SJSA1 (cell line): ENCODE measurements at regions not wholly inside any gene's neighbourhood (a gene's known extent, or its start where the extent isn't known, plus 50 kb on each side); places are given as distances from the start of the nearest gene placed in this dataset.

Experiments used
- DNase-seq, 2 experiments: peaks; one replicate each; pipeline ENCODE4 v3.0.0-alpha.2; 2015 to 2020; ENCODE audit warnings: low spot score in 2 of 2, low read depth in 1 of 2
- H3K27ac ChIP-seq: fragments of 250-450 bp; sonication (Bioruptor Pico); 2 replicates; pipeline ENCODE4 v1.5.1; 2020; ENCODE audit warnings: mild to moderate bottlenecking, moderate library complexity
- H3K27me3 ChIP-seq: fragments of 250-450 bp; sonication (Bioruptor Pico); replicated peaks from 2 replicates; pipeline ENCODE4 v1.5.1; 2020; ENCODE audit warnings: mild to moderate bottlenecking, moderate library complexity
- H3K36me3 ChIP-seq: fragments of 250-450 bp; sonication (Bioruptor Pico); 2 replicates; pipeline ENCODE4 v1.5.1; 2020; ENCODE audit warnings: mild to moderate bottlenecking
- H3K4me1 ChIP-seq: fragments of 250-450 bp; sonication (Bioruptor Pico); replicated peaks from 2 replicates; pipeline ENCODE4 v1.6.1; 2021; ENCODE audit warnings: mild to moderate bottlenecking
- H3K4me3 ChIP-seq: fragments of 250-450 bp; sonication (Bioruptor Pico); 2 replicates; pipeline ENCODE4 v1.5.1; 2020; ENCODE audit warnings: mild to moderate bottlenecking
- H3K9me3 ChIP-seq: fragments of 250-450 bp; sonication (Bioruptor Pico); replicated peaks from 2 replicates; pipeline ENCODE4 v1.5.1; 2020; ENCODE audit warnings: mild to moderate bottlenecking

DNA sequence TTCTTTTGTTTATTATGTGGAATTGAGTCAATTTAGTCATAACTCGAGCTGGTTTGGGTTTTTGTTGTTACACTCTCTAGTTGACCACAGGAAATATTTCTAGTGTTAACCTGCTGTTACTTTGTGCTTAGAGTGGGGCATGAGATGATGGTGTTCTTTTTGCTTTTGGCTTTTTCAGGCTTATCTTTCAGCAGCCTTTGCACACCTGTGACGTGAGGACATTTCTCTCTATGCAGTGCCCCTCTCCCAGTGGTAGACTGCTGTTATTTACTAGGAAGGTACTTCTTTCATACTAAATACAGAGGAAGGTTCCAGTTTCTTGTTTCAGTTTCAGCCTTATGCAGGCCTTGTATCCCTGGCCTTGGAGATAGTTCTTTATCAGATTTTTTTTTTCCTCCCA lies 766.8 kb upstream of the MAN1A1 start:
- no peak for DNase-seq
- Histone ChIP-seq H3K4me3 (no peak overlapping the region), H3K27ac (no peak overlapping the region), H3K9me3 (no peaks in the 10 kb centered on the region), H3K4me1 (no peaks in the 10 kb centered on the region), H3K36me3 (no peaks in the 10 kb centered on the region), H3K27me3 (no peaks in the 10 kb centered on the region)

DNA sequence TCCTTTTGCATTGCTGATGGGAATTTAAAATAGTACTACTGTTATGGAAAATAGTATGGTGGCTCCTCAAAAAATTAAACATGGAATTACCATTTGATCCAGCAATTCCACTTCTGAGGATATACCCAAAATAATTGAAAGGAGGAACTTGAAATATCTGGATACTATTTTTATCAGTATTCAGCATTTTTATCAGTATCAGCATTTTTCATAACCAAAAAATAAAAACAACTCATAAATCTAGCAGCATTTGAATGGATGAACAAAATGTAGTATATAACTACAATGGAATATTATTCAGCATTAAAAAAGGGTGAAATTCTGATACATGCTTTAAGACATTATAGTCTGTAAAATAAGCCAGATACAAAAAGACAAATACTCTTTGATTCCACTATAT lies 763.4 kb upstream of the MAN1A1 start:
- no peaks in the 10 kb centered on the region for H3K36me3 ChIP-seq
- H3K27ac ChIP-seq: no peak overlapping the region
- H3K9me3 ChIP-seq: no peaks in the 10 kb centered on the region
- no peaks in the 10 kb centered on the region for H3K27me3 ChIP-seq
- no peak overlapping the region for H3K4me3 ChIP-seq
- H3K4me1 ChIP-seq: no peaks in the 10 kb centered on the region
- DNase-seq: no peak

GRCh38 chr6:120111001-120111400 lies 761.4 kb upstream of the MAN1A1 start:
- Histone ChIP-seq H3K9me3 (no peaks in the 10 kb centered on the region), H3K27ac (no peak overlapping the region), H3K4me1 (no peaks in the 10 kb centered on the region), H3K4me3 (no peak overlapping the region), H3K36me3 (no peaks in the 10 kb centered on the region), H3K27me3 (no peaks in the 10 kb centered on the region)
- no peak for DNase-seq

GRCh38 chr6:120108061-120108795 lies 758.7 kb upstream of the MAN1A1 start:
- no peak for DNase-seq
- no peaks in the 10 kb centered on the region for H3K36me3 ChIP-seq
- no peak overlapping the region for H3K4me3 ChIP-seq
- H3K27me3 ChIP-seq: no peaks in the 10 kb centered on the region
- H3K27ac ChIP-seq: no peak overlapping the region
- H3K9me3 ChIP-seq: no peaks in the 10 kb centered on the region
- no peaks in the 10 kb centered on the region for H3K4me1 ChIP-seq

GRCh38 chr6:120103618-120104017 lies 754.1 kb upstream of the MAN1A1 start:
- H3K4me1 ChIP-seq: no peaks in the 10 kb centered on the region
- H3K9me3 ChIP-seq: no peaks in the 10 kb centered on the region
- H3K36me3 ChIP-seq: no peaks in the 10 kb centered on the region
- H3K27ac ChIP-seq: no peak overlapping the region
- no peak overlapping the region for H3K4me3 ChIP-seq
- no peak for DNase-seq
- H3K27me3 ChIP-seq: no peaks in the 10 kb centered on the region

DNA sequence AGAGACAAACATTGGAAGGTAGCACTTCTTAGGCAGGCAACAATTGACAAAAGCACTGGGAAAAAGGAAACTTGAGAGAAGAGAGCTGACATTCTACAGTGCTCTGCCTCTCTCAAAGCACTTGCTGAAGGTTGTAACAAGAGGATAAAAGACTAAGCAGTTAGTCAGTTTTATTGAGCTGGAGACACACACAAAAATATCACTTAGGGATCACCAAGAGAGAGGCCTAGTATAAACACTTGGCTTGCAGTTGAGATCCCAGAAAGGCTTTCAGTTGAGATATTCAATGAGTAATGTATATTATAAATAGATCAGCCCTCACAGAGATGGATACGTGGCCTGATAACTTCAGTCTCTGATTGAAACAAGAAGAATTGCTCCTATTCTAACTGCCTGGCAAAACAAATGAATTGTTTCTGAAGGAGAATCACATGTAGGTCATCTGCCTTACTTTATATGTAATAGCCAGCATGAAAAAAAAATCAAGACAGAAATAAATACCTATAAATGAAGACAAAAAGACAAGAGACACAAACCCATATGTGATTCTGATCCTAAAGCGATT lies 747.2 kb upstream of the MAN1A1 start:
- no peak for DNase-seq
- Histone ChIP-seq H3K36me3 (no peaks in the 10 kb centered on the region), H3K9me3 (no peaks in the 10 kb centered on the region), H3K4me3 (no peak overlapping the region), H3K4me1 (no peaks in the 10 kb centered on the region), H3K27me3 (no peaks in the 10 kb centered on the region), H3K27ac (no peak overlapping the region)

DNA sequence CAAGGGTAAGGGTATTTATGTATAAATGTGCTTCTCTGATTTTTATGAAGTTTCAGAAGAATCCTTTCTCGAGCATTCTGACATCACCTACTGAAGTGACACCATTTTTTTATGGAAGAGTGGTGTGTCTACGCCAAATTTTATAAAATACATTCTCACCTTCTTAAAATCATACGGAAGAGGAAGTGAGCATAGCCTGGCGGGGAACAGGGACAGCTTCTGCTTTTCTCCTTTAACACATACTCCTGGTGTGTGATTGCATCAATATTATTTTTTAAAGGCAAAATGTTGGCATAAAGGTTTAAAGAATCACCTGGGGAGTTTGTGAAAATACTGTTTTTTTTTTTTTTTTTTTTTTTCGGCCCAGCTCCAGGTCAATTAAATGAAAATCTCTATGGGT lies 733.6 kb upstream of the MAN1A1 start:
- no peaks in the 10 kb centered on the region for H3K27me3 ChIP-seq
- no peak for DNase-seq
- H3K4me1 ChIP-seq: no peaks in the 10 kb centered on the region
- no peak overlapping the region for H3K27ac ChIP-seq
- H3K36me3 ChIP-seq: no peaks in the 10 kb centered on the region
- H3K4me3 ChIP-seq: no peak overlapping the region
- H3K9me3 ChIP-seq: no peaks in the 10 kb centered on the region

DNA sequence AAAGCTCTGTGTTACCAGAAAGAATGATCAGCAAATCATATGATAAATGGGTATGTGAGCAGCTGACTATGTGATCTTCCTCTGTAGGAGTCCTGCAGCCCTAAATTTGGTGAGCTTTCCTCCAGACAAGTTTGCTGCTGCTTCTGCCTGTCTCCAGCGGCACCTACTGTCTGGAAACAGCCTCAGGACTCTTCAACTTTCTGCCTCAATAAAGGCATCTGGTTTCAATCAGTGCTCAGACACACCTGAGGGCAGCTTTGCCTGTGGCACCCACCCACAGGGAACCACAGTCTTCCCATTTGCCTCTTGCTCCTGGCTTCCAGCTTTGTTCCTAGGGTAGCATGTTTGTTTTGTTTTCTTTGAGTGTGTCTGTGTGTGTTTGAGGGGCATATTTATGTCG lies 727.9 kb upstream of the MAN1A1 start:
- H3K4me3 ChIP-seq: no peak overlapping the region
- no peak for DNase-seq

GRCh38 chr6:120058410-120058809 lies 708.8 kb upstream of the MAN1A1 start:
- Histone ChIP-seq H3K36me3 (no peaks in the 10 kb centered on the region), H3K9me3 (peaks cover 4% of the 10 kb centered on the region; the same call in 1 of the 2 replicates), H3K4me1 (no peaks in the 10 kb centered on the region), H3K27ac (no peak overlapping the region), H3K27me3 (no peaks in the 10 kb centered on the region), H3K4me3 (no peak overlapping the region)
- DNase-seq: no peak

More for the DNA sequence above, 727.9 kb upstream of the MAN1A1 start:
- no peak overlapping the region for H3K27ac ChIP-seq
- no peaks in the 10 kb centered on the region for H3K27me3 ChIP-seq
- H3K9me3 ChIP-seq: no peaks in the 10 kb centered on the region
- no peaks in the 10 kb centered on the region for H3K4me1 ChIP-seq
- no peaks in the 10 kb centered on the region for H3K36me3 ChIP-seq

DNA sequence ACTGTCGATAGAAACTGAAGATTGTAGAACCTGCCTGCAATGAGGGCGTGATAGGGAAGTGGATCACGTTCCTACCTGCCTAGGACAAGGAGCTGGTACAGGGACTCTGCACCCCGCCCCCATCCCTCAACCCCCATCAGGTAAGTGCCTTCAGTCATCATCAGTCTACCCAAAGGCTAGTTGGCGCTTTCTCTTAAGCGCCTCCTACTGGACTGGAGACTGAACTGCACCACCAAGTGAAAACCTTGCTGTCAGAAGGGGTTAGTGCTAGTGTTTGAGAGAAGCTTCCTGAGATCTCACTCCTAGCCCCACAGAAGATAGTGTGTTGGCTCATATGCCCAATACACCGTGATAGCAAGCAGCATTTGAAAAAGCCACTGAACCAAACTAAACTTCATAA lies 706.5 kb upstream of the MAN1A1 start:
- H3K36me3 ChIP-seq: no peaks in the 10 kb centered on the region
- peaks cover 4% of the 10 kb centered on the region; the same call in 1 of the 2 replicates for H3K9me3 ChIP-seq
- H3K27me3 ChIP-seq: no peaks in the 10 kb centered on the region
- no peak overlapping the region for H3K4me3 ChIP-seq
- no peak for DNase-seq
- no peak overlapping the region for H3K27ac ChIP-seq
- no peaks in the 10 kb centered on the region for H3K4me1 ChIP-seq

GRCh38 chr6:120055071-120055470 lies 705.5 kb upstream of the MAN1A1 start:
- Histone ChIP-seq H3K36me3 (no peaks in the 10 kb centered on the region), H3K4me3 (no peak overlapping the region), H3K4me1 (no peaks in the 10 kb centered on the region), H3K27ac (no peak overlapping the region), H3K27me3 (no peaks in the 10 kb centered on the region), H3K9me3 (peaks cover 4% of the 10 kb centered on the region; the same call in 1 of the 2 replicates)
- no peak for DNase-seq

DNA sequence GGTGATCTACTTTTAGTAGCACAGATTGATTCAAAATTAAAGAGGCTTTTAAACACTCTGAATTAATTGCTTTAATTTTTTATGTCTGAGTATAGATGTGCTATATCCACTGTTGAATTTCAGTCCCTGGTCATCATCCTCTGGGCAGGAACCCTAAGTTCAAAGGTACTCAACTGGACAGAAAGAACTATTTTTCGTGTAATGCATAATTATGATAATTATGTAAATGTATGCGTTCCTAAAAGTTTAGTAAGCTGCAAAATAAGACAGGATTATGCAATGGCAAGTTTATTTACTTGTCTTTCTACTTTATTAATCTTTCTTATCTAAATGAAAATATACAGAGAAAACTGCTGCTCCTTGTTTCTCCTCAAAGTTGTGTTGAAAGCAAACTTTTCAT lies 690.1 kb upstream of the MAN1A1 start:
- Histone ChIP-seq H3K27ac (no peak overlapping the region), H3K27me3 (no peaks in the 10 kb centered on the region), H3K4me3 (no peak overlapping the region), H3K36me3 (no peaks in the 10 kb centered on the region), H3K4me1 (no peaks in the 10 kb centered on the region), H3K9me3 (no peaks in the 10 kb centered on the region; the same call in 1 of the 2 replicates)
- DNase-seq: no peak

GRCh38 chr6:120031837-120032236 lies 682.3 kb upstream of the MAN1A1 start:
- no peak overlapping the region for H3K4me3 ChIP-seq
- no peaks in the 10 kb centered on the region for H3K36me3 ChIP-seq
- no peaks in the 10 kb centered on the region for H3K27me3 ChIP-seq
- no peak overlapping the region for H3K27ac ChIP-seq
- H3K9me3 ChIP-seq: no peaks in the 10 kb centered on the region
- DNase-seq: no peak
- H3K4me1 ChIP-seq: no peaks in the 10 kb centered on the region

DNA sequence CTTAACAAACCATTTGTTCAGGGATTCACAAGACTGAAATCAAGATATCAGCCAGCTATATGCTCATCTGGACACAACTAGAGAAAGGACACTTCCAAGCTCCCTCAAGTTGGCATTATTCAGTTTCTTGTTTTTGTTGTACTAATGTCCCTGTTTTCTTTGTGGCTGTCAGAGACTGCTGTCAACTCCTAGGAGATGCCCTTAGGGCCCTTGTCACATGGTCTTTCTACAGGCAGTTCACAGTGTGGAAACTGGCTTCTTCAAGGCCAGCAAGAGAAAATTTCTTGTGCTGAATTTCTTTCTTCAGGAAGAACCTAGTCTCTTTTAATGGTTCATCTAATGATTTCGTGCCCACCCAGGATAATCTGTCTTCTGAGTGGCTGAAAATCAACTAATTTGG lies 677.2 kb upstream of the MAN1A1 start:
- Histone ChIP-seq H3K27ac (no peak overlapping the region), H3K4me3 (no peak overlapping the region), H3K4me1 (no peaks in the 10 kb centered on the region), H3K27me3 (no peaks in the 10 kb centered on the region), H3K36me3 (no peaks in the 10 kb centered on the region), H3K9me3 (no peaks in the 10 kb centered on the region)
- DNase-seq: no peak

- Histone ChIP-seq H3K4me3 (no peak overlapping the region), H3K27me3 (no peaks in the 10 kb centered on the region), H3K4me1 (no peaks in the 10 kb centered on the region), H3K9me3 (no peaks in the 10 kb centered on the region), H3K36me3 (no peaks in the 10 kb centered on the region), H3K27ac (no peak overlapping the region)
- no peak for DNase-seq
Measured at GRCh38 chr6:120010075-120010474, 660.5 kb upstream of the MAN1A1 start.
